ENCODE measurements at regions not wholly inside any gene's neighbourhood (a gene's known extent, or its start where the extent isn't known, plus 50 kb on each side); places are given as distances from the start of the nearest gene placed in this dataset.
"Not testable (repeated sequence)": the region's sequence is repeated elsewhere in the genome, so short reads cannot be mapped to it uniquely, and the experiment has no call there.

- DNase-seq: no peak
Measured at GRCh38 chr14:38391334-38391733, 135.4 kb upstream of the CLEC14A start.

DNA sequence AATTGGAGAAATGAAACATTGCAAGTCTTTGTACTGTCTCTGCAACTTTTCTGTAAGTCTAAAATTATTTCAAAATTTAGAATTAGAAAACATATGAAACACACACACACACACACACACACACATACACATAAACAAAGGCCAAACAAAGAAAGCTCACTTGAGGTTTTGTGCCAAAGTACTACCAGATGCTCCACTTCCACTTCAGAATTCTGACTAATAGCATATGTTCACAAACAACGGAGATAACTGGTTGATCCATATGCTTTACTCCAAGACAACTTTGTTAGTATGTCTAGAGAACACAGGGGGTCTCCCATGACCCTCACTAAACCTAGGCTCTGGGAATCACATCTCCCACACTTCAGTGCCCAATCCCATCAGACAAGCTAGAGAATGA lies 133.8 kb upstream of the CLEC14A start:
- no peak for DNase-seq

DNA sequence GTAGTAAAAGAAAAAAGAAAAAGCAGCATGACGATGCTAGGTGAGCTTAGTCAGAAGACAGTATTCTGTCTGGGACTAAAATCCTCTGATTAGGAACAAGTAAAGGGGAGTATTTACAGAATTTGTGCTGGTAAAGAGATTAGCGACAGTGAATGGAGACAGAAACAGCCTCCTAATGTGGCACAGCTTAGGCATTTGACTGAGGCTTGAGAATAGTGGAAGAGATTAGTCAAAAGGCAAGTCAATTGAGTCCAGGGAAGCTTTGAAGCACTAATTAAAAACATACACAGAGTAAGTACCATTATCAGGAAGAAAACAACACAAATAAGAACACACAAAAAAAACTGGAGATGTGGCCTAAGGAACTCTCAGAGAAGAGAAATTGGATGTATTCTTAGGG lies 131.9 kb upstream of the CLEC14A start:
- DNase-seq: no peak

- no peak for DNase-seq
Measured at GRCh38 chr14:38385836-38386235, 129.9 kb upstream of the CLEC14A start.

- no peak for DNase-seq
Measured at GRCh38 chr14:38385343-38385742, 129.4 kb upstream of the CLEC14A start.

- no peak for DNase-seq
Measured at GRCh38 chr14:38384741-38385140, 128.8 kb upstream of the CLEC14A start.

DNA sequence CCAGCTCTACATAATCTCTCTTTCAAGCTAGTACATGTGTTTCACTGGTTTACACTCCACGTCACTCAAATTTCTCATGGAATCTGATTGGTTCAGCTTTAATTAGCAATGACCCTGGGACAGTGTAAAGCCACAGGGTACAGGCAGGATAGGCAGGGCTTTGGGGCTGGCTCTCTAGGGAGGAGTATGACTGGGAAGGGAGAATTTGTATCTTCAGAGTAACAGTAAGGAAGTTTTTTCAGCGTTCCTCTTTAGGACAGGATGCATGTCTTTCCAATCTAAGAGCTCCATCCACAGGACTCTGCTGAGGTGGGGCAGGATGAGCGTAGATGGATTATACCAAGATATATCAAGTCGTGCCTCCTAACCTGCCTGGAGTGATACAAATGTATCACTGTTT lies 112.0 kb upstream of the CLEC14A start:
- DNase-seq: no peak

DNA sequence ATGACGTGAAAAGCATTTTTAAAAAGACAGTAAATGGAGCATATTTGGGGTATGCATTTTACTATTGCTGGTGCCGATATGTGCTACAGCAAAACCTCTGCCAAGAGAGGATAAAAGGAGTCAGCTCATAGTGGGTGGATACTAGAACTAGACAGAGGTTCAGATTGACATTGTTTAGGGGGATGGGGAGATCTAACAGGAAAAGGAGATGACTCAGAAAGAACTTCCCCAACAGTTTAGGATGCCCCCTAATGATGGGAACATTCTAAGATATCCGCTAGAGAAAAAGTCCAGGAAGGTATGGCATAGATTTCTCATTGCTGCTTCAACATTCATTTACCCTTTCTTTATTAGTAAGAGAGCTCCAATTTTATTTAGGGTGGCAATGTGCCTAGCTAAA lies 110.5 kb upstream of the CLEC14A start:
- DNase-seq: no peak

GRCh38 chr14:38363217-38363616 lies 107.3 kb upstream of the CLEC14A start:
- DNase-seq: no peak

DNA sequence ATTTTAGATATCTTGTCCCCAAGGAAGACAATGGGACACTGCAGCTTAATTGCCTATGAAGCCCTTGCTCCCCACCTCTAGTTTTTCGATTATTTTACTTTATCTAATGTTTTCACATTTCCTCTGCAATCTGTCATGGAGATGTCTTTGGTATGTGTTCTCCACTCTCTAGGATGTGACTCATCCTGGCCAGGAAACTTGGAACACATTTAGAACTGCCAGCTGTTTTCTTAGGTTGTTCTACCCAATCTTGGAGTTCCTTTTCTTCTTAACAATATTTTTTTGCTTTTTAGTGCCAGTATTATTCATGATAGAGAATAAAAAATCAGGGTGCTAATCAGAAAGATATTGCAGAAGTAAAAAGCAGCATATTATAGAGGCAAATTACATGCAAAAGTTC lies 101.7 kb upstream of the CLEC14A start:
- DNase-seq: no peak

- DNase-seq: not testable (repeated sequence)
Measured at GRCh38 chr14:38355473-38355872, 99.6 kb upstream of the CLEC14A start.

GRCh38 chr14:38350102-38350501 lies 94.2 kb upstream of the CLEC14A start:
- DNase-seq: no peak

DNA sequence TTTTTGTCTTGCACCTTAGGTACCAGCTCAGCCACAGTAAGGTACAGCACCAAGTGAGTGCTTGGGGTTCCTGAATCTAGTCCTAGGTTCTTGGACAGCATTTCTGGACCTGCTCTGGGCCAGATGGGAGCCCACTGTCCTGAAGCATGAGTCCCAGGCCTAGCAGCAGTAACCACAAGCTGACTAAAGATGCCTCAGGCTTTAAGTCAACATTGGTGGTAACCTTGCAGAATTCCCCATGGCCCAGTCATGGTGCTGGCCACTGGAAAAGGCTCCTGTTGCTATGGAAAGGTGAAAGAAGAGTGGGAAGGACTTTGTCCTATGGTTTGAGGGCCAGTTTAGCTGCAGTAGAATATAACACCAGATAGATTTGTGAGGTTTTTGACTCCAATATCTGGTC lies 86.9 kb upstream of the CLEC14A start:
- no peak for DNase-seq

- no peak for DNase-seq
Measured at GRCh38 chr14:38339696-38340095, 83.8 kb upstream of the CLEC14A start.

DNA sequence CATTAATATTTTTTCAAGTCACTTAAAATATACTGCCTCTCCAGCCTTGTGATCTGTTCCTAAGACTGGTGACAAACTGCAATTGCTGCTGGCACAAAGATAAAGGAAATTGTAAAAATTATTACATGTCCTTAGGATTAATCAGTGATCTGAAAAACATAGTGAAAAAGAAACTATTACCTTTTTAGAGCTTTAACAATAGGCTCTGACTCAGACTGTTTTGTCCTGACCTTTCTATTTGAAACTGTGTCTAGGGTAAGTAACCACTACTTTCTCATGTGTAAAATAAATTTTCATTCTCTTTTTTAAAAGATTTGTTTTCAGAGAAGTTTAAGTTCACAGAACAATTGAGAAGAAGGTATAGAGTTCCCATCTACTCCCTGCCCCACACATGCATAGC lies 80.4 kb upstream of the CLEC14A start:
- DNase-seq: no peak

DNA sequence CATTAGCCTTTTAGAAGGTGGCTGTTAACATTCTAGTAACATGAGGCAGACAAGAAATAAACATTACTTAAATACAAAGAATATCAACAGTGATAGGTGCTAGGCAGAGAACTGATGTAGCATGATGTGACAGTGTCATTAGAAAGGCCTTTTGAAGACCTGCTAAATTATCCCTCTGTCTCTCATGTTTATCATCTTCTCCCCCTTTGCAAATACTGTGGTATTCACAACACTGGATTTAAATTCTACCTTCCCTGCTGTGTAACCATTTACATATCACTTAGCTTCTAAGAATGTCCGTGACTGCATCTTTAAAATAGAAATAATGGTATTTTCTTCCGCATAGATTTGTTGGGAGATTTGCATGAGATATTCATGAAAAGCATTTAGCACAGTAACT lies 74.4 kb upstream of the CLEC14A start:
- DNase-seq: no peak

DNA sequence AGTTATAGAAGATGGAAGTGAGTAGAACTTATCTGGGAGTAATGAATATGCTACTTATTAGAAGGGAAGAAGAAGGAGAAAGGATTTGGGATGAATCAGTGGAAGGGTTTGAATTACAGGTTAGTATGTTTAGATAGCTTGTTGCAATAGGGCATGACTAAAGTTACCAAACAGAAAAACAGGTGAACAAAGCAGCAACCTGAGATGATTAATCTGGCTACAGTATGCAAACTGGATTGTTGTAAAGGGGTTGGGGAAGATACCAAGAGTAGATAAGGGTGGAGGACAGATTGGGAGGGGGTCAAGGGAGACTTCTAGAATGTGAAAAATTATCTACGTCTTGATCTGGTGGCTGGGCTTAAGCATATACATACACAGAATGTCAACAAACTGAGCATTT lies 73.4 kb upstream of the CLEC14A start:
- no peak for DNase-seq

DNA sequence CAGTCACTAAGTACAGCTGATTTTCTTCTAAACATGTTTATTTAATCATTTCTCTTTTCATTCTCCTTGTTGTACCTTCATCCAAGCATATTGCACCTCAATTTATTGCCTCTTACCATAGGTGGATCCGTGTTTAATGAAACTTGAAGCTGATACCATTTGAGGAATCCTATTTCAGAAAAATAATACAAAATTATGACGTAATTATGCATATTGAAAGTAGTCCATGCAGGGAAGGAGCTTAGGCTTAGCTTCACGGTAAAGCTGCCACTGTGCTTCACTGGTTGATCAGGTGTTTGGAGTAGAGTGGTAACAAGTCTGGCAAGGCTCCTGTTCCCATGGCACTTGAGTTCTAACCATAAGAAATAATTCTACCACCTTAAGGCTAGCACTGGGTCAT lies 61.0 kb upstream of the CLEC14A start:
- DNase-seq: no peak

- no peak for DNase-seq
Measured at GRCh38 chr14:38311655-38312054, 55.8 kb upstream of the CLEC14A start.

- no peak for DNase-seq
Measured at GRCh38 chr14:38310420-38310995, 54.6 kb upstream of the CLEC14A start.

- no peak for DNase-seq
Measured at GRCh38 chr14:38309522-38310277, 53.8 kb upstream of the CLEC14A start.
